Stimulated activated CD8-positive, alpha-beta memory T cell treated with anti-CD3 and anti-CD28 coated beads, Interleukin-15, amount 100 ng/mL, for 48 hours (primary cell): ENCODE measurements at regions not wholly inside any gene's neighbourhood (a gene's known extent, or its start where the extent isn't known, plus 50 kb on each side); places are given as distances from the start of the nearest gene placed in this dataset.

Source experiments
- DNase-seq, 2 donors: peaks; one replicate each; pipeline ENCODE4 v3.0.0-alpha.2; 2020; ENCODE audit warnings: low read depth in 2 of 2

- no peak for DNase-seq
These were observed 366.2 kb downstream of the HRH4 start for GRCh38 chr18:24826605-24827004.

GRCh38 chr18:24827501-24827900 is 367.1 kb downstream of the HRH4 start:
- DNase-seq, result no peak

GRCh38 chr18:24831081-24831480 is 370.6 kb downstream of the HRH4 start:
- DNase-seq, result no peak

GRCh38 chr18:24831871-24832665 is 371.6 kb downstream of the HRH4 start:
- DNase-seq, result no peak

DNA sequence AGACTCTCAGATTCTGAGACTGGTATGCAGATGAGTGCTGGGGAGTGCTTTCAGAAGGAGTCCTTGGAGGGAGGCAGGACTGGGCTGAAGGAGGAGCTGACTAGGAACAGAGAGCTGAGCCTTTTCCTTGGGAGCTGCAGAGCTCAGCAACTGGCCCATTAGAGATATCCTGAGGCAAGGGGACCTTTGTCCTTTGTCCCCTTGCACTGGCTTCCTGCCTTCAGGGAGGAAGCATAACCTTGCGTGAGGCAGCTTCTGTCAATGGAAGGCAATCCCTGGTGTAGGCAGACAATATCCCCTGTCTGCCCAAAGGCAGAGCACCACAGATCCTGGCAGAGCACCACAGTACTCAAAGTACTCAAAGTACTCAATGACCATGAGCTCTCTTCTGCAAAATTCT is 375.3 kb downstream of the HRH4 start:
- no peak for DNase-seq

DNA sequence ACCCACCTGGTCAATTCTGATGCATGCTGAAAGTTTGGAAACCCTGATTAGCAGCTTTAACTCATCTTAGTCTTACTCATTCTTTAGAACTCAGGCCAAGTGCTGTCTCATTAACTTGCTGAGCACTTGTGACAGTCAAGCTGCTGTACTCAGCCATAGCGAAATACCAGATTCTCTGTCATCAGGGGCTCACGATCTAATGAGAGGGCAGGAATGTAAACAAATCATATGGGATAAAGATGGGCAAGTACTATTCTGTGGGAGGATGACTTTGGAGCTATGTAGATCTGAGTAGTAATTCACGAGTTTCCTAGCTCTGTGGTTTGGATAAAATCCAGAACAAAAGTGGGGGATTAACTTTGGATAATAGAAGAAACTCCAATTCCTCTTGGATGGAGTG is 376.6 kb downstream of the HRH4 start:
- no peak for DNase-seq

DNA sequence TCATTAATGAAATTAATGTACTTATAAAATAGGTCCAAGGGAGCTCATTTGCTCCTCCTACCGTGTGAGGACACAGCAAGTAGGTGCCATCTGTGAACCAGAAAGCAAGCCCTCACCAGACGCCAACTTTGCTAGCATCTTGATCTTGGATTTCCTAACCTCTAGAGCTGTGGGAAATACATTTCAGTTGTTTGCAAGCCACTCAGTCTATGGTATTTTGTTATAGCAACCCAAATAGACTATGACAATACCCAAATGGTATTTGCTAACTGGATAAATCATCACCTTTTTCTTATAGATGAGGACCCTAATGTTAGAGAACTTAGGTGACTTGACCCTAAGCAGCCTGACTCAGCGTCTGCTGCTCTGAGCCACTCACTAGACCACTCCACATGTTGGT is 379.6 kb downstream of the HRH4 start:
- no peak for DNase-seq

GRCh38 chr18:24840640-24841039 is 380.2 kb downstream of the HRH4 start:
- no peak for DNase-seq

DNA sequence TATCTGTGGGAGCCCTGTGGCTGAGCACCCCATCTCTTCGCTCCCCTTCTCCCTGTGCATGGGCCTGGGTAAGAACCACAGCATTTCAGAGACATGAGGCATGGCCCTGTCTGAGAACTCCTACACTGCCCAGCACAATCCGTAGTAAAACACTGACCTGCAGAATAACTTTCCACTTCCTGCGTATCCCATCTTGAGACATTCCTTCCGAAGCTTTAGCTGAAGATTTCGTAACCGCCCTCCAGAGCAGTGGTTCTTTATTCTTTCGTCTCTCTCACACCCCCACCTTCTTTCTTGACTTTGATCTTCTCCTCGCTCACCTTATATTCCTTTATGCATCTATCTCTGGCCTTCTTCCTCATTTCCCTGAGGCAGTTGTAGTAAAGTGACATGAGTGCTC is 381.1 kb downstream of the HRH4 start:
- DNase-seq, result no peak

- DNase-seq, result no peak
These were observed 382.7 kb downstream of the HRH4 start for GRCh38 chr18:24843123-24843522.

GRCh38 chr18:24846138-24846537 is 385.7 kb downstream of the HRH4 start:
- DNase-seq, result no peak

GRCh38 chr18:24850532-24850931 is 390.1 kb downstream of the HRH4 start:
- no peak for DNase-seq

- no peak for DNase-seq
These were observed 392.6 kb downstream of the HRH4 start for GRCh38 chr18:24853076-24853475.

DNA sequence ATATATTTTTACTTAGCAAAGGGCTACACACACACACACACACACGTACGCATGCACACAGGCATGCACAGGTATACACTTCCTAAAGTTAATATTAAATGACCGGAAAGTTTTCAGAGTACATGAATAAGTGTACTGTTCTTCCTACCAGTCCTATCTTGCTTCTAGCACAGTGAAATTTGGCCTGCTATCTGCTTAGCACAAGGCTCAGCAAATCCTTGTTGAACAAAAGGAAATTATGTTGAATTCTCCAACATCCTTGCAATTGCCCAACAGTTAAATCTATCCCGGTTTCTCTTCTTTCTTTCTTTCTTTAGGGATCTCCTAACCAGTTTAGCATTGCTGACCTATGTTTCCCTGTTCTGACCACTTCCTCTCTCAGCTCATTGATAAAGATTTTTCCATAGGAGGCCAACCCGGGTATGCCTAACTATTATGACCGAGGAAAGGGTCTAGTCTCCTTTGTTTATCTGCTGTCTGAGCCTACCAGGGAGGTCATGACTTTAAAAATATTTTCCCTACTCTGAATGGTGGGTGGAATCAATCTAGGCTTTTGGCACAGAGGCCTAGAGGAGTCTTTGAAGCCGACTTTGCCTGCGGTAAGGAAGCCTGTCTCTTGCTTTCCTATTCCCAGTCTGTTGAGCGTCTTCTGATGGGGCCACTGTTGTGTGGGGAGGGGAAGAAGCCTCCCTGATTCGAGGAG is 400.7 kb downstream of the HRH4 start:
- no peak for DNase-seq

- DNase-seq, result no peak
These were observed 401.9 kb downstream of the HRH4 start for GRCh38 chr18:24862201-24862816.

GRCh38 chr18:24868311-24868710 is 407.9 kb downstream of the HRH4 start:
- no peak for DNase-seq

GRCh38 chr18:24868760-24869237 is 408.4 kb downstream of the HRH4 start:
- no peak for DNase-seq

DNA sequence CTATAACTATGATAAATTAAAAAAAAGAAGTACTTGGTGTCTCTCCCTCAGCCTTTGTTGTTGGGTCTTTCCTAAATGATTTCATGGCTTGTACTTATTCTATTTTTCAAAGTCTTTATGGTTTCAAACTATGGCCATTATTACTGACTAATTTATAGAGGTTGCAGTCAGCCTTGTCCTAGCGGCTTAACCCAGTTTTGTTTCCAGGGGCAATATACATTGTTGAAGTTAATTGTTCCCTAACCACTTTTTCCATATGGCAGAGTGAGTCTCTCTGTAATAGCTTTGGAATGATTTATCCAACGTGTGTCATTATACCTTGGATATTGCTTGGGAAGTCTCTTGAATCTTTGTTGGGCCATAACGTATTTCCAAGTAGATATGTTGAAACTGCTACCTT is 408.8 kb downstream of the HRH4 start:
- DNase-seq, result no peak

DNA sequence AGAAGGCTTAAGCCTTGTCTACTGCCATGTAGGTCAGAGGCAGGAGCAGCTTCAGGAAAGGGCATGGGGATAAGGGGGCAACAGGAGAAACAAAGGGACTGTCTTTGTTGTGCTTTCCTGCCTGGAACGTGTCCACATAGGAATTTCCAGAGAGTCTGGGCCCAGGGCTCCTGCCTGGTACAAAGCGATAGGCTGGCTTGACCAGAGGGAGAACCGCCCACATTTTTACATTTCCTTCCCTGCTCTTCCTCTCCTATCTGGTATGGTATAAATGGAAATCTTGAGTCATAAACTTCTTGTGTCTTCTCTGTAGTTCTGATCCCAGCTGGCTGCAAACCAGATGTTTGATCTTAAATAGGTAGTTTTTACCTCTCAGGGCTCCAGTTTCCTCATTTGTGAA is 414.8 kb downstream of the HRH4 start:
- no peak for DNase-seq

GRCh38 chr18:24875777-24876176 is 415.3 kb downstream of the HRH4 start:
- no peak for DNase-seq

DNA sequence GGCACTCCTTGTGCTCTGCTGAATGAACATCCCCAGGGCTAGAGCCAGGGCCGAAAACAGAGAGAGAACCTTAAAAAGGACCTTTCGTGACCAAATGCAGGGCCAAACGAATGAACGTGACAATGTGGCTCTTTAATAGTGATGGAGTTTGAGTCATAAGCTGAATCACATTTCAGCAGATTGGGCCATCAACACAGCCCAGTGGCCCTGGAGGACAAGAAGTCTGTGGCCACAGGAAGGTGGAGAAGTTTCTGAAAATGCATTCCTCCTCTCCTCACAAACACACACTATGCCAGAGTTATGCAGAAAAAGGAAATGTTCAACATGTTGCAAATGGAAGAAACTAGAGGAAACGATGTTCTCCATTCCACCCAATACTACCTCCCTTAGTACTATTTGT is 415.8 kb downstream of the HRH4 start:
- DNase-seq, result no peak

DNA sequence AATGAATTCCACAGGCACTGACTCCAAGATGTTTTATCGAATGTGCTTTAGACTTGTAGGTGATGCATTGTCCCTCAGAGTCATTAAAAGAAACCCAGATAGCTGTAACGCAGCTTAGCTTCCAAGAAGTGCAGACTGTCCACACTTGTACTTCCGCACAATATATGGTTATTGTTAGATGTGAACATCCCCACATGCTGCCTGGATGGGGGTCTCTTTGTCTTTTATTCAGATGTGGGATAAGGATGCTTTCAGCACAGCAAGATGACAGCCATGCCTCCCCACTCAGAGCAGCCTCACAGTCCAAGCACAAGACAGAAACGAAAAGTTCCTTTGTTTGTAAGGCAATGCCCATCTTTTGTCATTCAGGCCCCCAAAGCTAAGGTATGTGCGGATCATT is 416.6 kb downstream of the HRH4 start:
- no peak for DNase-seq

DNA sequence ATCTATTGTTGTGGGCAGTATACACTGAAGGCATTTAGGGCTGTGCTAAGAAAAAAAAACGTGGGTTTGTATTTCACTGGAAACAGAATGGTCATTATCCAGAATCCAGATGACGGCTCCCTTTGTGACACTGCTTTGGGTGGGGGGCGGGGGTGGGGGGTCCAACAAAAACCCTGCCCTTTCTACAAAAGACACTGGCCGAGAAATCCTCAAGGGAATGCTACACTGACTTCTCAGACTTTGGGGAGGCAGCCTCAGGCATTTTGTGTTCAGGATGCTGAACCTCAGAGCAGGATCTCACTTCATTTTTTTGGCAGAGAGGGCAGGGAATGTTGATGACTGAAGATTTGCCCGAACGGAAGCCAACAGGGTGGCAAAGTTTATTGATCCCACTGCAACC is 417.1 kb downstream of the HRH4 start:
- no peak for DNase-seq
